Stimulated activated CD4-positive, alpha-beta T cell treated with anti-CD3 and anti-CD28 coated beads, Interleukin-2, amount 100 ng/mL, for 24 hours (primary cell): ENCODE measurements at regions not wholly inside any gene's neighbourhood (a gene's known extent, or its start where the extent isn't known, plus 50 kb on each side); places are given as distances from the start of the nearest gene placed in this dataset.

ENCODE experiments used
- DNase-seq, 2 donors: peaks; one replicate each; pipeline ENCODE4 v3.0.0-alpha.2; 2020

- no peak for DNase-seq
These were observed 51.8 kb upstream of the RIPOR2 start for GRCh38 chr6:24987446-24988115.

DNA sequence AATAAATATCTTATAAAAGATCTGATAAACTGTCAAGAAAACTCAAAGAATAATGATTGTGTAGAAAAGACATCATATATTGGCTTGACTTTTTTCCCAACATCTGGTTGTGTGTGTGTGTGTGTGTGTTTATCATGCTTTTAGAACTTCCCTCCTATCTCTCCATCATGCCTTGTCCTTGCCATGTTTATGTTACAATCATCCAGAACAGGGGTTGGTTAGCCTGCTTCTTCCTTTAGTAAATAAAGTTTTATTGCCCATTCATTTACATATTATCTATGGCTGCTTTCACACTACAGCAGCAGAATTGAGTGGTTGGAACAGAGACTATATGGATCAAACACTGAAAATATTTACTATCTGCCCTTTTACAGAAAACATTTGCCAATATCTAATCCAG lies 52.8 kb upstream of the RIPOR2 start:
- DNase-seq, result no peak

- no peak for DNase-seq
These were observed 54.6 kb upstream of the RIPOR2 start for GRCh38 chr6:24990236-24990845.

DNA sequence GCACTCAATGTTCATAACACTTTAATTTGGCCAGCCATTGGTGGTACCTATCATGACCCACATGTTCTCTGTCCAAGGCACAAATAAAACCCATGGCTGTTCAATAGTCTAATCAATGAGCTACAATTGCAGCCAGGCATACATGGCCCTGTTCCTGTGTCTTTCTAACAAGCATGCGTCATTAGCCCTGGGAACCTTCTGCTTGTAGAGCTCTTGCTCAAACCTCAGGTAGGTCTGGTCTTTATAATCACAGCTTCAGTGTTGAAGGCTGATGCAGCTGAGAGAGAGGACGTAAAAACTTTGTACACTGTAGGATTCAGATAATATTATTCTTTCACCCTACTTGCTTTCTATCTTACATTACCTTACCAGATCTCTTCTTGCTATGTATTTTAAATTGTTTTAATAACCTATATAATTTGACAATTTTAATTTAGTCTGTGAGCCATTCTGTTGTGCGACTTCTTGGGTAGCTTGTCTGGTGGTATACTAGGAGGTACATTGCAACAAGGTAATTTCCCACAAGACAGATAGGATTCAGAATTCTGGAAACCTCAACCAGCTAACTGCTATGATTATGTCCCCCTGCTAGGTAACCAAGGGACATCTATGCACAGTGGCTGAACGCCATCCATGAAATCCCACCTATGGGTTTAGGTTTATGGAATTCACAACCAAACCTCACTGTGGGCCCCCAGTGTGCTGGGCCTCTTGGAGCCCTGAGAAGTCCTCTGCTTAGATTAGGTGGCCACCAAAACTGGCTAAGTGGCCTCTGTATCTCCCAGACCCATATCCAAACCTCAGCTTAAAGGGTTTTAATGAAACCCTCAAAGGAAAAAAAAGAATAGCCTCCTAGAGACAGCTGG lies 55.4 kb upstream of the RIPOR2 start:
- no peak for DNase-seq

GRCh38 chr6:24991810-24992467 lies 56.2 kb upstream of the RIPOR2 start:
- DNase-seq, result peak; percentile 66 to 73

DNA sequence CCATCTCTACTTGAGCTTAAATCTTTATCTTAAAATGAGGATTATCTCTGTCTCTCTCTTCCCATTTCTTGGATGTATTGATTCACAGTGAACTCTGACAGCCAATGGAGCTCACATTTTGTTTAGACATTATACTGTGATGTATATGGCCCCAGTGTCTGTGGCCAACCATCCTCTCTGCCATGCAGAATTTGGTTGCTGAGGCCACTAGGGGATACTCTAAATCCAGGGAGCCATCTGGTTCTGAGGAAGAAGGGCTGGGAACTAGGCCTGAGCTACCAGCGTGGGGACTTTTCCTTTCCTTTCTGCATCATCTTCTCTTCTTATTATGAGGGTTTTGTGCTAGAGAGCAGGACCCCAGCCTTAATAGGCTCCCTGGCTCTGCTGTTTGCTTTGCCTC lies 59.1 kb upstream of the RIPOR2 start:
- no peak for DNase-seq

- DNase-seq, result no peak
These were observed 59.5 kb upstream of the RIPOR2 start for GRCh38 chr6:24995270-24995669.

DNA sequence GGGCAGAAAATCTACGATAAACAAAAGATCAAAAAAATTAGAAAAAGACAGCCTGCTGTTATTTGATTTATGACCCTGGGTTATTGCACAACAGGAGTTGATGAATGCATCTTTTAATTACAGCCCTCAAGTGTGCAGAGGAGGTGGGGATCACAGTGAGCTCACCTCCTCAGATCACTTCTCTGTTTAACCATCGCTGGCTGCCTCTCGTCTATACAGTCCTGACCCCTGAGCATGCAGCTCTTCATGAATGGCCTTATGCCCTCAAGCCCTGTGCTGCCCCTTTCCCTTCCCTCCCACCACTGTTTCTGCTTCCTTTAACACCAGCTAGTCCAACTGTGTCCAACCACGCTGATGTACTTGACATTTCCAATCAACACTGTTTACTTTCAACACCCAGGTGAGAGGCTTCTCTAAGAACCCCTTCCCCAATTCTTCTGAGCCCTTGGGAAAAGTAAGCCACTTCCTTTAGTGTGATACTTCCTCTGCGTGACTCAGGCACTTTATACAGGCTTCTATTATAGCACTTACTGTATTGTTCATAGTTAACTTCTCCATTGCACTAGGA lies 60.6 kb upstream of the RIPOR2 start:
- no peak for DNase-seq

DNA sequence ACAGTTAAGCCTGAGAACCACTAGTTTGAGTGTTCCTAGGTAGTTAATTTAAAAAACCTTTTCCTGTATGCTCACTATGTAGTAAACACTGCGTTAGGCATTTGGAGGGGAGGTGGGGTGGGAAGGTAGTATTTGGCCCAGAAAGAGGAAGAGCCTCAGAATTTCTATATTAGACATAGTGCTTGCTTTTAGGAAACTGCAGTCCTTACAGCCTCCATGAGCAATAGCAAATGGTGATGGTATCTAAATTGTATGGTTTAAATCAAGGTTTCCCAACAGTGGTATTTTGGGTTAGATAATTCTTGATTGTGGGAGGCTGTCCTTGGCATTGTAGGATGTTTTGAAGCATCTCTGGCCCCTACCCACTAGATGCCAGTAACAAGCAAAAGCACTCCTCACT lies 61.5 kb upstream of the RIPOR2 start:
- no peak for DNase-seq

DNA sequence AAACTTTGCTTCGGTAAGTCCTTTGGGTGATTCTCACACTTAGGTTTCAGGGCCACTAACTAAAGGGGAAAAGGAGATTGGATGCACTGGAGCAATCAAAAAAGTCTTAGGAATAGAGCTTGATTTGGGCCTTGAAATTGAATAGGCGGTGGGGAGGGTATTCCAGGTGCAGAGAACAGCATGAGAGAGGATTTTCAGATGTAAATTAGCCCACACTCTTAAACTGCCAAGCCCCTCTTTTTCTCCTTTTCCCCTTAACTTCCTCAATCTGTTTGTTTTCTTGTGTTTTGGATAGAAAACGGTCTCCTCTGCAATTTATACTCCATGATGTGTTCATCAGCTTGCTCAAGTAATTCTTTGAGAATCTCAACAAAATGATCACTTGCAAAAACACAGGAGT lies 62.1 kb upstream of the RIPOR2 start:
- DNase-seq, result no peak

DNA sequence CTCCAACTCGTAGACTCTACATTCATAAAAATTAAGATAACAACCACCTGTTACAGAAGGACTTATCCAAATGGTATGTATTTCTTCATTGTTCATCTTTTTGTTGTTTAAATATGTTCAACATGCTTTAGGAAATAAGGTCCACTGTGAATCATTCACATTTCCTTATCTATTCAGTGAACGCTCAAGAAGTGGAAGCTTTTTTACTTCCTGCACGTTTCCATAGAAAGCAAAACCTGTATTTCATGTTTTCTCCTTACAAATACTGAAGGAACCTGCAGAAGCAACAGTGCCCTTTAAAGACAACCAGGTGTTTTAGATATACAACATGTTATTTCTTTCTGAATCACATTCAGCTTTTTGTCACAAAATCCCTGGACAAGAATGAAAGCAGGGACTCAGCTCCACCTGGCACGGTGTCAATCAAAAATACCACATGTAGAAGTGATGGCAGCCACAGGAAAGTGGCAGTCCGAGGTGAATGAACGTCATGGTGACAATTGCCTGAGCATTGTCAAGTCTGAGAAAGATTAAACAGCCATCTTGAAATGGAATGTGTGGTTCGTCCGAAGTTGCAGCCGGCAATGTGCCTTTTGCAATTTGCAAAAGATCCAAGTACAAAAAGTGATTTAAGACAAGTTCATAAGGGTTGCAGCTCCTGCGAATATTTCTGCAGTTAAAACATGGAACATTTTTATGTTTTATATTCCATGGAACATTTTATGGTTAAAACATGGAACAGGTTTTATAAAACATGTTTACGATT lies 66.7 kb upstream of the RIPOR2 start:
- DNase-seq, result no peak

GRCh38 chr6:25004357-25004756 lies 68.6 kb upstream of the RIPOR2 start:
- DNase-seq, result no peak

DNA sequence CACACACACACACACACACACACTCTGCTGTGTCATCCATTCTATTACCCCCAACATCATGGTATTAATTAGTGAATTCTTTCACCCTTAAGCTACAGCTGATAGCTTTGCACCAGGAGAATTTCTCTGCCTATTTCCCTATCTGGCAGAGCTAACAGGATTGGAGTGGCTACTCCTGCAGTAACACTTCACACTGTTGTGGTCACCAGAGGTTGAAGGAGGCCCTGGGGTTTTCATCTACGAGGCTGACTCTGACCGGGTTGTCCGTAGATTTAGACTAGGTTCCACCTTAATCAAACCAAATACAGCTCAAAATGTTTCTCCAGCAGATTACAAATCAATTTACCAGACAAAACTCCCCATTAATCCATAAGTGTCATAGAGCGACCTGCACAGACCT lies 69.2 kb upstream of the RIPOR2 start:
- DNase-seq, result no peak

DNA sequence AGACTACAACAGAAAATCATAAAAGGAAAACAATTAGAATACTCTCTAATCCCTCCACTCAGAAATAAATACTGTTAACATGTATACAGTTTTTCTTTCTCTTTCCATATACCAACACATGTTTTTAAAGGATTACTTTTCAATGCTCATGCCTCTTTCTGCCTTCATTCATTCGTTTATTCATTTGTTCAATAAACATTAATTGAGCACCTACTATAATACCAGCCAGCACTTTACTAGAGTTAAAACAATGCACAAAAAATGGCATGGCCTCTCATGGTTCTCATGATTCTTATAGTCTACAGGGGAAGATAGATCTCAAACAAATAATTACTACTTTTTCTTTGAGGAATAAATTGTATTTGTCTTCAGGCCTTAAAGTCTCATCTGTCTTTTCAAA lies 70.3 kb upstream of the RIPOR2 start:
- no peak for DNase-seq

- peak in 1 of 2 donors; percentile 34 for DNase-seq
These were observed 70.8 kb upstream of the RIPOR2 start for GRCh38 chr6:25006565-25007001.

DNA sequence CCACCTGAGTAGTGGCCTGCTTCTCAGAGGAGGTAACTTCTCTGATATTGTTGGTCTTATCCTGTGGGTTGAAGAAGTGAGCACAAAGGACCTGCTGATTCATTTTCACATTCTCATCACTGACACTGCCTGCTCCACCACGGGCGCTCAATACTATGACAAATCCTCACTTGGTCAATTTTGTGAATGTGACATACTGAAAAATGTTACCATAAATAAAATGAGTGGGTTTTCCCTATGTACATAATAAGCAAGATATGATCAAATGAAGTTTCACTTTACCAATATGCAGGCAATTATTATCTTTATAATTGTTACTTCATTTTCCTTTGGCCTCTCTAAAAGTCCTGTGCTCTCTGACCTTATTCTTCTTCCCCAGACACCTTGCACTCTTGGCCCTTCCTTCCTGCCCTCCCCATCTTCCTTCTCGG lies 71.5 kb upstream of the RIPOR2 start:
- peak; percentile 47 to 55 for DNase-seq

DNA sequence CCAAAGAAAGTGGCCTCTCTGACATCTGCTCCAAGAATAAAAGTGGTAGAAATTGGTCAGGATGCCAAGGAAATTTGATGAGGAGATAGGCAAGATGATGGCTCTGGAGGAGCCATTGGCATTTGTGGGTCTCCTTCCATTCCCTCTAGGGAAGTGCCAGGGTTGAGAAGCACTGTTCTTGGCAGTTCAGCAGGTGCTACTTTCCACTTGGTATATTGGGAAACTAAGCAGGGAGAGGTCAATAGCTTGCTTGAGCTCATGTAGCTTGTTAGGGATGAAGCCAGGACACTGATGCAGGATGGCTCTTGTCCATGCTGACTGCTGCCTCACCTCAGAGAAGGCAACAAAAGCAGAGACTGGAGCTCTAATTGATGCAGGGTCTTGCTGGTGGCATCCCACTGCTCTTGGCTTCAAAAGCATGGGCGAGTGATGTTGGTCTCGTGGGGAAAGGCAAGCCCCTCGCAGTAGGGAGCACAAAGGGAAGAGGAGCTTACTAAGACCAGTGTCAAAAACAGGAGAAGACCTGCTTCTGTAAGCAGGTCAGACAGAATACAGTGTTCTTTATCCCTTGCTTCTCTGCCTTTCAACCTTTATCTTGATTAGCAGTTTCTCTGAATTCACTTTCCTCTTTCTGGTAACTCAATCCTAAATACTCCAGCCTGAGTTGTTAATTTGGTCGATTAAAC lies 73.1 kb upstream of the RIPOR2 start:
- no peak for DNase-seq

- no peak for DNase-seq
These were observed 73.6 kb upstream of the RIPOR2 start for GRCh38 chr6:25009393-25009710.

DNA sequence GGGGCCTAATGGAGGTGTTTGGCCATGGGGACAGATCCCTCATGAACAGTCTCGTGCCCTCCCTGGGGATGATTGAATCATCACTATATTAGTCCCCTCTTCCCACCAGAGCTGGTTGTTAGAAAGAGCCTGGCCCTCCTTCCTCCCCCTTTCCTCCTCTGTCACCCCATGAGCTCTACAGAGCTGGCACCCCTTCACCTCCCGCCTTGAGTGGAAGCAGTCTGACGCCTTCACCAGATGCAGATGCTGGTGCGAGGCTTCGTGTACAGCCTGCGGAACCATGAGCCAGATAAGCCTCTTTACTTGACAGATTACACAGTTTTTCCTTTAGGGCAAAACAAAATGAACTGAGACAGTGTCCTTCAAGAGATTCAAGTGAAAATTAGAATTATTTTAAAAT lies 74.4 kb upstream of the RIPOR2 start:
- DNase-seq, result no peak

GRCh38 chr6:25010902-25011625 lies 75.3 kb upstream of the RIPOR2 start:
- no peak for DNase-seq

GRCh38 chr6:25012657-25013056 lies 76.9 kb upstream of the RIPOR2 start:
- DNase-seq, result no peak
